ENCODE measurements at regions not wholly inside any gene's neighbourhood (a gene's known extent, or its start where the extent isn't known, plus 50 kb on each side); places are given as distances from the start of the nearest gene placed in this dataset.
A peak's percentile ranks its signal among the peaks of the same experiment; 100 is the strongest.

GRCh38 chr13:110819203-110820014, 95.5 kb downstream of the ANKRD10 start (continued):
- TF ChIP-seq, protein P1, sequence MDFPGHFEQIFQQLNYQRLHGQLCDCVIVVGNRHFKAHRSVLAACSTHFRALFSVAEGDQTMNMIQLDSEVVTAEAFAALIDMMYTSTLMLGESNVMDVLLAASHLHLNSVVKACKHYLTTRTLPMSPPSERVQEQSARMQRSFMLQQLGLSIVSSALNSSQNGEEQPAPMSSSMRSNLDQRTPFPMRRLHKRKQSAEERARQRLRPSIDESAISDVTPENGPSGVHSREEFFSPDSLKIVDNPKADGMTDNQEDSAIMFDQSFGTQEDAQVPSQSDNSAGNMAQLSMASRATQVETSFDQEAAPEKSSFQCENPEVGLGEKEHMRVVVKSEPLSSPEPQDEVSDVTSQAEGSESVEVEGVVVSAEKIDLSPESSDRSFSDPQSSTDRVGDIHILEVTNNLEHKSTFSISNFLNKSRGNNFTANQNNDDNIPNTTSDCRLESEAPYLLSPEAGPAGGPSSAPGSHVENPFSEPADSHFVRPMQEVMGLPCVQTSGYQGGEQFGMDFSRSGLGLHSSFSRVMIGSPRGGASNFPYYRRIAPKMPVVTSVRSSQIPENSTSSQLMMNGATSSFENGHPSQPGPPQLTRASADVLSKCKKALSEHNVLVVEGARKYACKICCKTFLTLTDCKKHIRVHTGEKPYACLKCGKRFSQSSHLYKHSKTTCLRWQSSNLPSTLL (IDR thresholded peaks at IDR 0.05), result no peak
- TF ChIP-seq SMARCE1 (IDR thresholded peaks at IDR 0.05) (no peak), HMBOX1 (IDR thresholded peaks at IDR 0.05) (no peak), RUNX1 (IDR thresholded peaks at IDR 0.05; ENCODE audit: low read depth) (no peak), NCOA6 (IDR thresholded peaks at IDR 0.05) (no peak), RB1 (IDR thresholded peaks at IDR 0.05; ENCODE audit: low read depth) (peak; percentile 46; the same call in 1 of the 2 replicates), YY1 (IDR thresholded peaks at IDR 0.05; ENCODE audit: borderline replicate concordance in 1 of 3, control insufficient read depth in 1 of 3, extremely low read depth in 1 of 3, insufficient read depth in 3 of 3, insufficient read length in 1 of 3, insufficient replicate concordance in 2 of 3, low read depth in 1 of 3, low read length in 2 of 3) (no peak), SIN3A (IDR thresholded peaks at IDR 0.05; ENCODE audit: borderline replicate concordance in 2 of 2, control insufficient read depth in 1 of 2, low read depth in 2 of 2, low read length in 2 of 2) (no peak), KDM1A (IDR thresholded peaks at IDR 0.05) (no peak), CBFA2T3 (IDR thresholded peaks at IDR 0.05) (no peak), LARP7 (IDR thresholded peaks at IDR 0.05) (no peak)
